ENCODE measurements at regions not wholly inside any gene's neighbourhood (a gene's known extent, or its start where the extent isn't known, plus 50 kb on each side); places are given as distances from the start of the nearest gene placed in this dataset.

- Histone ChIP-seq H3K79me2 (ENCODE audit: control insufficient read depth, insufficient read depth, low read length) (no peaks in the 10 kb centered on the region), H3K4me3 (peak overlapping the region; percentile 52; the same call in 1 of the 2 replicates), H4K20me1 (ENCODE audit: control insufficient read depth, insufficient read depth) (no peaks in the 10 kb centered on the region), H3K9ac (ENCODE audit: control insufficient read depth, insufficient read depth, low read length) (peak overlapping the region; percentile 73), H3K36me3 (ENCODE audit: control insufficient read depth in 2 of 2, insufficient read depth in 2 of 2, low read length in 1 of 2) (no peaks in the 10 kb centered on the region), H3K4me1 (ENCODE audit: control insufficient read depth, insufficient read depth, low read length) (no peaks in the 10 kb centered on the region), H3K9me3 (replicated peaks; ENCODE audit: control insufficient read depth, insufficient read depth, low read length) (no peaks in the 10 kb centered on the region), H3K27me3 (replicated peaks in 1 of 2; ENCODE audit: control insufficient read depth in 2 of 2, insufficient read depth in 2 of 2, low read length in 1 of 2) (no peaks in the 10 kb centered on the region), H3K4me2 (ENCODE audit: control insufficient read depth, insufficient read depth) (peak overlapping the region; percentile 83), H2AFZ (ENCODE audit: control insufficient read depth, low read depth, low read length) (peak overlapping the region; percentile 80), H3K27ac (ENCODE audit: control insufficient read depth, insufficient read depth) (peak overlapping the region; percentile 88)
- in situ Hi-C loops (cut with MboI) = no loop called here
- ATAC-seq (peak; percentile 92), DNase-seq (ENCODE audit: low read depth, low spot score) (peak; percentile 52), FAIRE-seq (peak; percentile 74)
- ChIA-PET SMC1A (ENCODE audit: uncharacterized antibody, unreplicated experiment) (interaction anchor here (0.6 to 9.7 kb wide), 18 partner anchors 10 to 527 kb away, joined by 3 to 89 read pairs (median 4); no protein-coding TSS in a partner anchor), POLR2A (interaction anchor here (1.1 to 3.1 kb wide), 2 partner anchors 14 to 209 kb away, joined by 3 to 15 read pairs; no protein-coding TSS in a partner anchor), RAD21 (ENCODE audit: unreplicated experiment) (interaction anchor here (0.7 to 6.1 kb wide), 14 partner anchors 14 to 1712 kb away, joined by 3 to 48 read pairs (median 4); no protein-coding TSS in a partner anchor), CTCF (interaction anchor here (0.5 to 5.9 kb wide), 12 partner anchors 11 to 556 kb away, joined by 3 to 47 read pairs (median 5); no protein-coding TSS in a partner anchor)
- BruUV-seq (replicated peaks) = no TSS peak
- intact Hi-C loops (cut with micrococcal nuclease; ENCODE audit: unreplicated experiment) = no loop called here
- 22% methylated on average over 9 of the region's 9 CpGs for WGBS (ENCODE audit: insufficient coverage, insufficient replicate concordance, low lambda C conversion rate, missing lambda C conversion rate)
- TF ChIP-seq CBX3 (IDR thresholded peaks at IDR 0.05; ENCODE audit: borderline replicate concordance, low read depth) = no peak
- no peak for TF ChIP-seq RFX5 (IDR thresholded peaks at IDR 0.05; ENCODE audit: low read depth, low read length)
- TF ChIP-seq, protein P1, sequence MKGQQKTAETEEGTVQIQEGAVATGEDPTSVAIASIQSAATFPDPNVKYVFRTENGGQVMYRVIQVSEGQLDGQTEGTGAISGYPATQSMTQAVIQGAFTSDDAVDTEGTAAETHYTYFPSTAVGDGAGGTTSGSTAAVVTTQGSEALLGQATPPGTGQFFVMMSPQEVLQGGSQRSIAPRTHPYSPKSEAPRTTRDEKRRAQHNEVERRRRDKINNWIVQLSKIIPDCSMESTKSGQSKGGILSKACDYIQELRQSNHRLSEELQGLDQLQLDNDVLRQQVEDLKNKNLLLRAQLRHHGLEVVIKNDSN (IDR thresholded peaks at IDR 0.05; ENCODE audit: borderline replicate concordance, extremely low read length, insufficient read depth, low read depth, low read length) = no peak
- TF ChIP-seq BRCA1 (IDR thresholded peaks at IDR 0.05; ENCODE audit: low read depth, low read length) = no peak
- no peak for TF ChIP-seq ZZZ3 (IDR thresholded peaks at IDR 0.05; ENCODE audit: control insufficient read depth, insufficient read length, low read depth)
- no peak for TF ChIP-seq RELA (IDR thresholded peaks at IDR 0.05; ENCODE audit: borderline replicate concordance, partially characterized antibody)
- no peak for TF ChIP-seq CHD1 (IDR thresholded peaks at IDR 0.05; ENCODE audit: low read depth, low read length)
- peak; percentile 44; the same call in 1 of the 2 replicates for TF ChIP-seq CREM (IDR thresholded peaks at IDR 0.05; ENCODE audit: low read depth)
- TF ChIP-seq ZNF207 (IDR thresholded peaks at IDR 0.05; ENCODE audit: borderline replicate concordance) = no peak
- TF ChIP-seq CTCF (IDR thresholded peaks at IDR 0.05 in 2 of 3, conservative IDR thresholded peaks at IDR 0.05 in 1 of 3; ENCODE audit: control insufficient read depth in 2 of 3, extremely low read depth in 1 of 3, insufficient read depth in 1 of 3, low read depth in 3 of 3, low read length in 3 of 3) = no peak
- peak; percentile 67; the same call in 1 of the 2 replicates for TF ChIP-seq PAX5 (IDR thresholded peaks at IDR 0.05; ENCODE audit: borderline replicate concordance, low read depth, low read length)
- no peak for TF ChIP-seq ZNF24 (IDR thresholded peaks at IDR 0.05)
- no peak for TF ChIP-seq RCOR1 (conservative IDR thresholded peaks at IDR 0.05; ENCODE audit: low read depth, low read length)
- TF ChIP-seq EGR1 (IDR thresholded peaks at IDR 0.05; ENCODE audit: borderline replicate concordance in 1 of 2, low read depth in 2 of 2, low read length in 2 of 2) = peak in 1 of 2 experiments; percentile 80; a peak in 2 of 3 replicates
- peak; percentile 56 for TF ChIP-seq RUNX3 (IDR thresholded peaks at IDR 0.05; ENCODE audit: low read length)
- TF ChIP-seq, protein P2, sequence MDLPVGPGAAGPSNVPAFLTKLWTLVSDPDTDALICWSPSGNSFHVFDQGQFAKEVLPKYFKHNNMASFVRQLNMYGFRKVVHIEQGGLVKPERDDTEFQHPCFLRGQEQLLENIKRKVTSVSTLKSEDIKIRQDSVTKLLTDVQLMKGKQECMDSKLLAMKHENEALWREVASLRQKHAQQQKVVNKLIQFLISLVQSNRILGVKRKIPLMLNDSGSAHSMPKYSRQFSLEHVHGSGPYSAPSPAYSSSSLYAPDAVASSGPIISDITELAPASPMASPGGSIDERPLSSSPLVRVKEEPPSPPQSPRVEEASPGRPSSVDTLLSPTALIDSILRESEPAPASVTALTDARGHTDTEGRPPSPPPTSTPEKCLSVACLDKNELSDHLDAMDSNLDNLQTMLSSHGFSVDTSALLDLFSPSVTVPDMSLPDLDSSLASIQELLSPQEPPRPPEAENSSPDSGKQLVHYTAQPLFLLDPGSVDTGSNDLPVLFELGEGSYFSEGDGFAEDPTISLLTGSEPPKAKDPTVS (IDR thresholded peaks at IDR 0.05; ENCODE audit: low read depth, low read length) = no peak
- TF ChIP-seq SREBF2 (IDR thresholded peaks at IDR 0.05; ENCODE audit: low read length) = no peak
- TF ChIP-seq SREBF1 (IDR thresholded peaks at IDR 0.05; ENCODE audit: low read length) = no peak
- TF ChIP-seq NFYA (IDR thresholded peaks at IDR 0.05; ENCODE audit: borderline replicate concordance, low read depth, low read length) = no peak
- peak; percentile 61; the same call in 1 of the 2 replicates for TF ChIP-seq POLR2AphosphoS5 (IDR thresholded peaks at IDR 0.05; ENCODE audit: low read length)
Observed at GRCh38 chrX:13473442-13474163, 95.8 kb upstream of the EGFL6 start.
